ENCODE measurements at regions not wholly inside any gene's neighbourhood (a gene's known extent, or its start where the extent isn't known, plus 50 kb on each side); places are given as distances from the start of the nearest gene placed in this dataset.

DNA sequence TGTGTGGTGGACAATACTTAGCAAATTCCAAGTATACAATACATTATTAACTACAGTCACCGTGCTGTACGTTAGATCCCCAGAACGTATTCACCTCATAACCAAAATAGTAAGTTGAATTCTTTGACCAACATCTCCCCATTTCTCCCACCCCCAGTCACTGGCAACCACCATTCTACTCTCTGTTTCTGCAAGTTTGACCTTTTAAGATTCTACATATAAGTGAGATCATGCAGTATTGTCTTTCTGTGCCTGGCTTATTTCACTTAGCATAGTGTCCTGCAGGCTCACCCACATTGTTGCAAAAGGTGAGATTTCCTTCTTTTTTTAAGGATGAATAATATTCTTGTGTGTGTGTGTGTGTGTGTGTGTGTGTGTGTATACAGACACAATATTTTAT is 59.1 kb downstream of the IRAG1 start:
- TF ChIP-seq, protein P1, sequence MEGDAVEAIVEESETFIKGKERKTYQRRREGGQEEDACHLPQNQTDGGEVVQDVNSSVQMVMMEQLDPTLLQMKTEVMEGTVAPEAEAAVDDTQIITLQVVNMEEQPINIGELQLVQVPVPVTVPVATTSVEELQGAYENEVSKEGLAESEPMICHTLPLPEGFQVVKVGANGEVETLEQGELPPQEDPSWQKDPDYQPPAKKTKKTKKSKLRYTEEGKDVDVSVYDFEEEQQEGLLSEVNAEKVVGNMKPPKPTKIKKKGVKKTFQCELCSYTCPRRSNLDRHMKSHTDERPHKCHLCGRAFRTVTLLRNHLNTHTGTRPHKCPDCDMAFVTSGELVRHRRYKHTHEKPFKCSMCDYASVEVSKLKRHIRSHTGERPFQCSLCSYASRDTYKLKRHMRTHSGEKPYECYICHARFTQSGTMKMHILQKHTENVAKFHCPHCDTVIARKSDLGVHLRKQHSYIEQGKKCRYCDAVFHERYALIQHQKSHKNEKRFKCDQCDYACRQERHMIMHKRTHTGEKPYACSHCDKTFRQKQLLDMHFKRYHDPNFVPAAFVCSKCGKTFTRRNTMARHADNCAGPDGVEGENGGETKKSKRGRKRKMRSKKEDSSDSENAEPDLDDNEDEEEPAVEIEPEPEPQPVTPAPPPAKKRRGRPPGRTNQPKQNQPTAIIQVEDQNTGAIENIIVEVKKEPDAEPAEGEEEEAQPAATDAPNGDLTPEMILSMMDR (IDR thresholded peaks at IDR 0.05; ENCODE audit: control extremely low read depth, extremely low read depth, low read depth, missing control alignments): no peak
- DNase-seq (ENCODE audit: extremely low spot score): no peak
- CTCF ChIA-PET: interaction anchor here (1.3 to 2.1 kb wide), 2 partner anchors 12 to 94 kb away, joined by 3 to 10 read pairs; partner anchors contain the start of gene RNF141
- POLR2A ChIA-PET: no interaction called here

DNA sequence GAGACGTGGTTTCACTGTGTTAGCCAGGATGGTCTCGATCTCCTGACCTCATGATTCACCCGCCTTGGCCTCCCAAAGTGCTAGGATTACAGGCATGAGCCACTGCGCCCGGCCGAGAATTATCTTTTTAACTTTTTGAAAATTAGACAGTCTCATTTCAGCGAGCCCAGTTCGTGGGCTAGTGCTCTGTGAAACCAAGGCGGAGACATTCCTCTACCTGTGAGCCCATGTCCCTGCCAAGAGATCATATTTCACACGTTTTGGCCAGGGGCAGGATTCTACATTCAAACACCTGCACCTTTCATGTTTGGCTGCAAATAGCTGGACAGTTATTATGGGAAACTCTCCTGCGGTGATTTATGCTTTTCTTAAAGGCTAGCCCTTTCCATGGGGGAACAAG is 60.3 kb downstream of the IRAG1 start:
- TF ChIP-seq, protein P1 (IDR thresholded peaks at IDR 0.05; ENCODE audit: control extremely low read depth, extremely low read depth, low read depth, missing control alignments): no peak
- POLR2A ChIA-PET: no interaction called here
- CTCF ChIA-PET: interaction anchor here (0.6 to 1.0 kb wide), 2 partner anchors 9 to 25 kb away, joined by 3 read pairs; no protein-coding TSS in a partner anchor
- no peak for DNase-seq (ENCODE audit: extremely low spot score)

DNA sequence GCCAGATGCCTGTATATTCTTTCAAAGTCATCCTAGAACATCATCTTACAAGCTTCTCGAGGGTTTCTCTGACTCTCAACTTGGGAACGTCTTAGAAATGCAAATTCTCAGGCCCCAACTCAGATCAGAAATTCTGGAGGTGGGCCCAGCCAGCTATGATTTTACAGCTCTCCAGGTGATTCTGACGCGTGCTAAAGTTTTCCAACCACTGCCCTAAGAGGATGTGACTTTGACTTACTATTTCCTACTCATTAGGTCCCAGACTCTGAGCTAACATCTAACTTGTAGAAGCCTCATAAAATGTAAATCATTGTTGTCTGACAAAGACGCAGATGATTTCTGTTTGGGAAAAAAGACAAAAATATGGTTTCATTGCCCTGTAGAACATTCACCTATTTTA is 61.1 kb downstream of the IRAG1 start:
- no peak for DNase-seq (ENCODE audit: extremely low spot score)
- ChIA-PET POLR2A (no interaction called here), CTCF (interaction anchor here (1.0 to 2.3 kb wide), 4 partner anchors 19 to 92 kb away, joined by 3 to 6 read pairs (median 4); partner anchors contain the start of gene RNF141)
- TF ChIP-seq, protein P1 (IDR thresholded peaks at IDR 0.05; ENCODE audit: control extremely low read depth, extremely low read depth, low read depth, missing control alignments): no peak

DNA sequence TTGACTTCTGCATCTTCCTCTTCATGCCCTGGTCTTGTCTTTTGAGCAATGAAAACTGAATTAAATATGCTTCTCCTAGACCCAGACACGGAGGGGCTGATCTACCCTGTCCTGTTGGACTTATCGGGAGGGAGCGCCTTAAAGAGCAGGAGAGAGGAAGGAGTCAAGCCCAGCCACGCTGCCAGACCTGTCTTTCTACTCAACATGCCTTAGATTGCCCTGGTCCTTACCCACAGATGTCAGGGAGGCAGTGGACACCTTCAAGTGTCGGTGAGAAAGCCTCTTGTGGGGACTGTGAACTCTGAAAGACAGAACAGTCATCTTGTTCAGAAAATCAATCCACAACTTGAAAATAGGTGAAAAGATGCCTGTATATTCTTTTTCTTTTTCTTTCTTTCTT is 61.8 kb downstream of the IRAG1 start:
- DNase-seq (ENCODE audit: extremely low spot score): no peak
- POLR2A ChIA-PET: no interaction called here
- CTCF ChIA-PET: interaction anchor here (1.0 to 2.3 kb wide), 5 partner anchors 20 to 91 kb away, joined by 3 to 6 read pairs (median 3); partner anchors contain the start of gene RNF141
- TF ChIP-seq, protein P1 (IDR thresholded peaks at IDR 0.05; ENCODE audit: control extremely low read depth, extremely low read depth, low read depth, missing control alignments): no peak

DNA sequence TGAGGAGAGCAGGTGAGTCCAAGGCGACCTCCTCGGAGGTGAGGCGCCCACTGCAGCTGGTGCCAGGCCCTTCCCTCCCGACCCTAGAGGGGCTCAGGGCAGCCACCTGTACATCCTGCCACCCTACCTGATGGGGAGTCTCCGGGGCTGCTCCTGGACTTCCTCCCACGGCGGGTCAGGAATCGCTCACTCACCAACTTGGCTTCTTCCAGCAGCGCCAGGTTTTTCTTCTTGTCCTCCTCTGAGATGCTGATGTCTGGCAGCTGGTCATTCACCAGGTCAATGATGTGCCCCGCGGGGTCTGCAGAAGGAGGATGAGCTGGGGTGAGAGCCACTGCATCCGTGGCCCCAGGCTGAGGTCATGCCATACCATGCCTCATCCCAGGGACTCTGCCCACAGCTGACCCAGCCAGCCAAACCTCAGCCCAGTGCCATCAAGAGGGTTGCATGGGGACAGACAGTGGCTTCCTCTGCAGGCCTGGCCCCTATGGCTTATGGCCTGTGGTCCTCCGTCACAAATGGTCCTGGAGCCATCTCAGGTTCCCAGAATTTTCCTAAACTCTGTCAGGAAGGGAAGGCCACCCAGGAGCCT is 61.0 kb upstream of the LYVE1 start:
- POLR2A ChIA-PET: no interaction called here
- CTCF ChIA-PET: interaction anchor here (1.1 to 2.2 kb wide), 3 partner anchors 12 to 106 kb away, joined by 3 to 6 read pairs (median 5); no protein-coding TSS in a partner anchor
- TF ChIP-seq, protein P1 (IDR thresholded peaks at IDR 0.05; ENCODE audit: control extremely low read depth, extremely low read depth, low read depth, missing control alignments): no peak
- no peak for DNase-seq (ENCODE audit: extremely low spot score)

DNA sequence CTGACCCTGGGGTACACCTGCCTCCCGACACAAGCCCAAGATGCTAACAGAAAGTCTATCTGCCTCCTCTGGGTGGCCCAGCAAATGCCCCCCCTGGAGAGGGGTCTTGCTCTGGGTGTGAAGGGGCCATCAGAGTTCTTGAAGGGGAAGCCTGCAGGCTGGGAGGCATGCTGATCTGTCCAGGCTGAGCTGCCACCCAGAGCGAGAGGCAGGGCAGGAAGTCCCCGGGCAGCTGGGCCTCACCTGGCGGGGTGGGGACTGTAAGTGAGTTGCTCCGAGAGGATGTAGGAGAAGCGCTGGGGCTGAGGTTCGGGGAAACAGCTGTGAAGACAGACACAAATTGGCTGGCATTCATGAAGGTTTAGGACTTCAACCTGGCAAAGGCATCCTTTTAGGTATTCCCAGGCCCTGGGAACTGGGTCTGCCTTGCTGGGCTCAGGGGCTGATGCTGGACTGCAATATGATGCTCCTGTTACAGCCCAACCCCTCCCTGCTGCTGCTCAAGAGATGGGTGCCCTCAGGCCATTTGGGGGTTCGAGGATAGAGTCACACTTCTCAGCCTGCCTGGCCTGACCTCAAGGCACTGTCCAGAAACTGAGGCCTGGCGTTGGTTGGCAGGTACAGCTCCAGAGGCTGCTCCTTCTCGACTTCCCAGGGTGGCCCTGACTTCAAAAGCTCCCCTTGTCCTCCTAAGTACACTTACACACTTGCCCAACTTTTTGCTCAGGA is 60.2 kb upstream of the LYVE1 start:
- POLR2A ChIA-PET: no interaction called here

More for the DNA sequence above, 60.2 kb upstream of the LYVE1 start:
- TF ChIP-seq, protein P1 (IDR thresholded peaks at IDR 0.05; ENCODE audit: control extremely low read depth, extremely low read depth, low read depth, missing control alignments): no peak
- CTCF ChIA-PET: interaction anchor here (1.2 to 2.2 kb wide), 3 partner anchors 8 to 20 kb away, joined by 4 to 6 read pairs (median 5); no protein-coding TSS in a partner anchor
- DNase-seq (ENCODE audit: extremely low spot score): peak; percentile 38

All from GM10248 (cell line).